Astrocyte (in vitro differentiated cells and primary cell): ENCODE measurements at regions not wholly inside any gene's neighbourhood (a gene's known extent, or its start where the extent isn't known, plus 50 kb on each side); places are given as distances from the start of the nearest gene placed in this dataset.

Experiments
- CTCF ChIP-seq: IDR thresholded peaks from 2 replicates; pipeline ENCODE4 v1.5.1; 2011; ENCODE audit warnings: low read depth, mild to moderate bottlenecking, inconsistent platforms, low read length, moderate library complexity; ENCODE audit not compliant: insufficient read depth
- EZH2 ChIP-seq: IDR thresholded peaks from 2 replicates; pipeline ENCODE4 v1.6.1; 2012; ENCODE audit warnings: mild to moderate bottlenecking, low read length, inconsistent platforms; ENCODE audit not compliant: insufficient read depth

GRCh38 chr2:239590276-239590675, 189.5 kb upstream of the HDAC4 start:
- TF ChIP-seq EZH2 = no peak
- TF ChIP-seq CTCF = no peak
